Stimulated activated CD8-positive, alpha-beta memory T cell treated with anti-CD3 and anti-CD28 coated beads, Interleukin-12 subunit alpha, Interleukin-12 subunit beta, amount 100 ng/mL, for 1 hour (primary cell): ENCODE measurements at regions not wholly inside any gene's neighbourhood (a gene's known extent, or its start where the extent isn't known, plus 50 kb on each side); places are given as distances from the start of the nearest gene placed in this dataset.

Experiments used
- DNase-seq: peaks from one replicate; pipeline ENCODE4 v3.0.0-alpha.2; 2020; ENCODE audit warnings: low read depth

DNA sequence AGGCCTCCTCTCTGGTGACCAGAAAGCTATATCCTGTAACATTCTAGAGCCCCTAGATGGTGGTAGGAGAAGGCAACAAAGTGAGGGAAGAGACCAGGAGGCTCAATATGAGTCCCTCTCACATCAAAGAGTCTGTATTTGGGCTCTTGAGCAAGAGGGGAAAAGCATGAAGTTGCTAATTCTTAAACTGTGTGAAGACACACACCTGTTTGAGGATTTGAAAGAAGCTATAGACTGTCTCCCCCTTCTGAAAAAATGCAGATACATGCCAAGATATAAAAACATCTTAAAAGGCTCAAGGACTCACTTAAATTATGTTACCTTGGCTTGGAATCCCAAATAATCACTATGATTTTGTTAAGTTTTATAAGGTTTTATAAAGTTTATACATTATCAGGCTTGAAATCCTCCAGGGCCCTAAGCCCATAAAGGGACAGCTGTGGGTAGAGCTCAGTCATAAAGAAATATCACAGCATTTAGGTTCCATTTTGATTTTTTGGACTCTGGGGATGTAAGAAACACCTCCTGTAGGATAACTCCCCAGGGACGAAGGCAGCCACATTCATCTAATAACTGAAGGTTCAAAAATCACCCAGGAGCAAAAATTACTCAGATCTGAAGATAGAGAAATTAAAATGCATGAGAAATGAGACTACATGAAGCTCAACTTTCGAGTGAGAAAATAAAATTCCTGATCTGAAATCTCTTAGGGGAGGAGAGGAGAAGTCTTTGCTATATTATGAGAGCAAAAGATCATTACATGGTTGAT is 136.1 kb upstream of the LGALSL start:
- DNase-seq: no peak

DNA sequence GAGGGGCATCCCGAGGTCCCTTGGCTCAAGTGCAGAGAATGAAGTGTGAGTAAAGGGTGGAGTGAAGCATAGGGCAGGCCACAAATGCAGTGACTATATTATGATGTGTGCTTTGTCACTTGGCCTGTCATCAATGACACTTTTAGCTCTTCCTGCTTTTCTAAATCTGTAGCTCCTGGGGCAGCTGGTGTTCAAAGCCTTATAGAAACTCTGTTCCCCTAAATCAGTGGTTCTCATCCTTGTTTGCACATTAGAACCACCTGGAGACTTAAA is 135.6 kb upstream of the LGALSL start:
- DNase-seq: no peak

DNA sequence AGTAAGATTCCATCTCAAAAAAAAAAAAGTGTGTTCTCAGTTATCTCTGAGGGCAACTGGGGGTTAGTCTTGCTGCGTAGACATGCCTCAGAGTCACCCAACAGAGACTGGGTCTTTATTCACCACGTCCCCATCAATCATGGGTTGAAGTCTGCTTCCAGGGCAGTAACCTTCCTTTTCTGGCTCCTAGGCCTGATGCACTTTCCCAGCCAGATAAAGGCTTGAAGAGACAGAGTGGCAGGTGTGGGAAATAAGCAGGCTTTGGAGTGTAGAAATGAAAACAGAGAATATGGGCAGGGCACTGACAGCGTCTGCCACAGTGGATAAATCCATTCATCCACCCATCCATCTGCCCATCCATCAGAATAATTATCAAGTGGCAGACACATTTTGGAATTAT is 134.1 kb upstream of the LGALSL start:
- no peak for DNase-seq

DNA sequence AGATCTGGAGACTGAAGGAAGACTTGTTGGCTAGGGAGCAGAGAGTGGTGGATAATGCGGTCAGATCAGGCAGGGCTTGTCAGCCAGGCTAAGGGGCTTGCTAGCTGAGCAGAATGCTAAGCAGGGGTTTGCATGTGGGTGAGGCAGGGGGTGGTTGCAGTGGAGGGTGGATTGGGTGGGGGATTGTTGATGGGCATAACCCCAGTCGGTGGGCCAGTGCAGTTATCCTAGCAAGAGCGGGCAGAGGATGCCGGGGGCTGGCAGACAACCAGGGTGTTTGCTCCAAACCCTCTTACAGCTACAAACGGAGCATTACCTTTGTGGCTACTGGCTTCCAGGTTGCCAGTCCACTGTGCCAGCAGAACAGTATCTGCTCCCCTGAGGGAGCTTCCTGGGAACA is 131.5 kb upstream of the LGALSL start:
- DNase-seq: no peak

DNA sequence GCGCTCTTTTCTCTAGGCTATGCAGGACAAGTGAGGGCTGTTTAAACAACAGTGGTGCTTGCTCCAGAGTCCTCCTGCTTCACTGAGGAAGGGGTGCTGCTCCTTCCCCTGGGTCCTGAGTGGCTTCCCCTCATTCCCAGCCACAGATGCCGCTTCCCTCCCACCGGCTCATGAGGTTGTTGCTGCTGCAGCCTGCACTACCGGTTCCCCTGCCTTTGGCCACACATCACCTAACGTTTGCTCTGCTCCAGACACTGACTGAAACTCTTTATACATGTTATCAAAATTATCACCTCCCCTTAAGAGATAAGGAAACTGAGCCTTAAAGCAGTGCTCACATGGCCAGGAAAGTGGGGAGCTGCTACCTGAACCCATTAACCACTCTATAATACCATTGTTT is 130.8 kb upstream of the LGALSL start:
- DNase-seq: no peak

DNA sequence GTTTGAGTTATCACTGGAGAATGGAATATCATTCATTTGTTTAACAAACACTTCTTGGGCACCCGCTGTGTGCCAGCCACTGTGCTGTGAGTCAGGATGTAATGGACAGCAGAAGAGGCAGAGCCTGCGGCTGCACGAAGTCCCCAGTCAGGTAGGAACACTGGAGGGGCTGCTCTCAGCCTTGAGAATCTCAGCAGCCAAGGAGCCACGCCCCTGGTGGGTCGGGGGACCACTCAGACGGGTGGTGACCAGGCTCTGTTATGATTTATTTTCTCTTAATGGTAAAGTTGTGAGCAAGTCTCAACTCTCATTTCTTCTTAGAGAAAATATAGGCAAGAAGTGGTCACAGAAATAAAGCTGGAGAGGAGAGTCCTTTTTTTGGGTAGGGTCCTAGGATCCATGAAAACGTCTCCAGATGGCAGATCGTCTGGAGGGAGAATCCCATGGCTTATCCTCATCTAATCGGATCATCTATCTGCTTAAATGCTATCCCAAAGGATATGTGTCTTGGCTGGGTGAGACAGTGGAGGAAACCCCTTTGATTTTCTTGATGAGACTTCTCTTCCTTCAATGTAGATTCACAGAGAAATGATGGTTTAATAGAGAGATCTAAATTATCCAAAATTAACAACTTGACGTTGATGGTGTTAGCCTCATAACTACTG is 129.1 kb upstream of the LGALSL start:
- no peak for DNase-seq

DNA sequence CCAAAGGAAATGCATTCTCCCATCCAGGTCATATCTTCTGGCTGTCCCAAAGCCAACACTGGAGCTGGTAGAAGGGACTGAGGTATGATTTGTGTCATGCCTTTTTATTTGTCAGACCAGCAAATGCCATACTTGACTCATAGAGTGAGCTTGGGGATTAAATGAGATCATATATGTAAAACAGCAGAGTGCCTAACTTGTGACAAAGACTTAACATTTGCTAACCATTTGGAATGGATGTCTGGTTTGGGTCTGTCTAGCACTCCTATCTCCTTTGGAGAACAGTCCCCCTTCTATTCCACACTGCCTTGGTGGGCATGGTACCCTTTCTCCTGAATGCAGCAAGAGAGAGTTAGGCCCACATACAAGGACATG is 128.5 kb upstream of the LGALSL start:
- no peak for DNase-seq

DNA sequence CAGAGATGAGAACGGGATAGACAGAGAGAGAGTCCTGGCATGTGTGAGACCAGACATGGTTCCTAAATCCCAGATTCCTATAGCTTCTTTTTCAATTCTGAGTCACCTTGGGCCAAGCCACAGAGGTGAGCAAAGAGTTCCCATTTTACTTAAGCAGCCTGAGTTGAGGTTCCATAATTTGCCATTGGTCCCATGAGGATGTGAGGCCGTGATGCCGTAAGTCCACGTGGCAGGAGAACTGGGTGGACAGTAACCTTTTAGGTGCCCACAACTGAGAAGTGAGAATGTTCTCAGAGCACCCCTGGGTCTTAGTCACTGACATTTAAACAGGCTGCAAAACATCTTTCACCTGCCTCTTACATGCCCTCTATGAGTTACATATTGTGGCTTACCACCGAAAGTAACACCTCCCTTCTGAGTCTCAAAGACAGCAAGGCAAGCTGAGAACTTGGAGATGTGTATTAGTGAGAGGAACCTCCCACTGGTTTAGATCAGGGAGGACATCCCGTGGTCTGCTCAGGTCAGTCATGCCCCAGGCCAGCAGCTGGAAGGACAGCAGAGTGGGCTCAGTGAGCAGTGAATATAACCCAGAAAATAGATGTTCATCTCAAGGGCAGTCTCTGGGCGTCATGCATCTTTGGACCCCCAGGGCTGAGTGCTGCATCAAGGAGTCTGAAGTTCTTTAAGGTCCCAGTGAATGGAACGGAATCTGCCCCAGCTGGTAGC is 127.9 kb upstream of the LGALSL start:
- peak; percentile 30 for DNase-seq

DNA sequence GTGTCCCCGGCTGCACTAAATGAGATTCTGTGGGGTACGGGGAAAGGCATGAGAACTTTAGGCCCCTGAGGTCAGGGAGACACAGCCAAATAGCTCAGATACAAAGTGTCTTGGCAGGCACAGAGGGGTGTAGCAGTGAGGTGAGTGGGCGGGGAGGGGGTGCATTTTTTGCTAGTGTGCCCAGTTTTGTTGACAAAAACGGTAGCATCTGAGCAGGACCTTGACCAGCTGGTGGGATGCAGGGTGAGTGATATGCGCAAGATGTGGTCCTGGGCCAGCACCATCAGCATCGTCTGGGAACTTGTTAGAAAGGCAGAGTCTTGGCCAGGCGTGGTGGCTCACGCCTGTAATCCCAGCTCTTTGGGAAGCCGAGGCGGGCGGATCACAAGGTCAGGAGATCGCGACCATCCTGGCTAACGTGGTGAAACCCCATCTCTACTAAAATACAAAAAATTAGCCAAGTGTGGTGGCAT is 127.3 kb upstream of the LGALSL start:
- no peak for DNase-seq

DNA sequence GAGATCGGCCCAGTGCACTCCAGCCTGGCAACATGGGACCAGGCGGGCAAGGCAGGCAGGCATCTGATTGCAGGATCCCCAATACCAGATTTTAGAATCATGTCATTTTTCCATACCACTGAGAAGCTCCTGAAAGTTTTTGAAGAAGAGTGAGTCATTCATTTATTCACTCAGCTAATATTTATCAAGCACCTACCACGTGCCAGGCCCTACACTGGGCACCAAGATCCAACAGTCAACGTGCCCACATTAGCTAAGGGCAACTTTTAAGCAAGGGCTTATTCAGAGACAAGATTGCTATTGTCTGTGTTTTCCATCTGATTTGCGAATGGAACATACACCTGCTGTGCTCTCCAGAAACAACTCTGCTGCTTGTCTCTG is 126.8 kb upstream of the LGALSL start:
- no peak for DNase-seq

DNA sequence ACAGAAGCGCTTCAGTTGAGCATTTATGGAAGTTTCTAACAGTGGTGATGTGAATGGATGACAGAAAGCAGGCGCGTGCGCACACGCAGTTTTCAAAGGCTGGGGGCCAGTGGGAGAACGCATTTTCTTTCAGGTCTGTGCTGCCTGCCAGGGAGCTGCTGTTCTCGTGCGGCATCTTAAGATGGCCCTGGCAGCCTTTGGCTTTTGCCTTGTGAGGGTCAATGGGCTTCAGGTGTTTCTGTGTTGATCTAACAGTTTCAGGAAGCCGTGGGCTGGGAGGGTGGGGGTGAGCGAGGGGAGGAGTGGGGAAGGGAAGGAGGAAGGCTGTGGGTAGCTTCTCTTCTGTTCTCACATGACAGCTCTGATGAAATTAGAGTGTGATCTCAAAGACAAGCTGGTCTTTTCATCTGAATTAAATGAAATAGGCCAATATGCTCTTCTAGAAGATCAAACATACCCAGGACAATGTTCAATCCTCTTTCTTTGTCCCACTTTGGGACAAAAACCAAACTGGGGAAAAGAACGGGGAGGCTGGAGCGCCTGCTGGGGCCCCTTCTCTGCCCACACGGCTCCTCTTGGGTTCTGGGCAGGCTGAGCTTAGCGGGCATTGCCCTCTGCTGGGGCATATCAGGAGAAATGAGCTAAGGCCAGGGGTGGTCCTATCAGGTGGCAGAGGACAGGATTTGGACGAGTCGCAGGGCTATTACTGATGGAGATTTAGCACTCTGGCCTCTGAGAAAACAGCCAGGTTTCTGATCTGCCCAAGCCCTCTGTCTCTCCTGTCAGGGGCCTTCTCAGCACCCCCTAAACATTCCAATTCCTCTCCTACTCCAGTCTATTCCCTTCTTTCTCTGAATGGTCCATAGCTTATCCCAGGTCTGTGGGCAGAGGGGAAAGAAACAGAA is 126.2 kb upstream of the LGALSL start:
- peak; percentile 18 for DNase-seq

DNA sequence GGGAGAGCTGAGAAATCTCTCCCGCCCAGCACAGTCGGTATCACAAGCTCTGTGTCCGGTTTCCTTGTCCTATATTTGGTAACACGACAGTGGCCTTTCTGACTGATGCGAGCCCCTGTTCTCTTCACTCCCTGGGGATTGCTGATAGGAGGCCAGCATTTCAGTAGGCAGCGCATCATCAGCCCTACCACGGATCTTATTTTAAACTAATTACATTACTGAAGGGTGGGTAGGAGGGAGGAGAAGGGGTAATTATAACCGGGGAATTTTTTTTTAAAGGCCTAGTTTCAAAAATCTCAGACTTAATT is 125.6 kb upstream of the LGALSL start:
- DNase-seq: no peak

DNA sequence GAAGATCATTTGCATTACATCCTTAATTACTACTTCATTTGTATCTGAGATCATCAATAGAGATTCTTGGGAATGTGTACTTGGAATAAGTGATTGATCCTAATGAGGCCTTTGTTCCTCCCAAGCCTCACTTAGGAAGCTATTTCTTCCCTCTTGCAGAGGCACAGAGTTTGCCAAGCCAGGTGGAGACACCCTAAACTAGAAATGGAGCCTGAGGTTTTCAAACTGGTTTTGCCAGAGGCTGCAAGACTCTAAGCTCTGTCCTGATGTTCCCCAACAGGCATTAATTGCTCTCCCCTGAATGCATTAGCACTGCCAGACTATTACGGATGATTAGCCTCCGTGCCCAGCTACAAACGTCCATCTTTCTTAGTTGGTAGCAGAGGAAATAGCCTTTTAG is 125.2 kb upstream of the LGALSL start:
- DNase-seq: no peak

DNA sequence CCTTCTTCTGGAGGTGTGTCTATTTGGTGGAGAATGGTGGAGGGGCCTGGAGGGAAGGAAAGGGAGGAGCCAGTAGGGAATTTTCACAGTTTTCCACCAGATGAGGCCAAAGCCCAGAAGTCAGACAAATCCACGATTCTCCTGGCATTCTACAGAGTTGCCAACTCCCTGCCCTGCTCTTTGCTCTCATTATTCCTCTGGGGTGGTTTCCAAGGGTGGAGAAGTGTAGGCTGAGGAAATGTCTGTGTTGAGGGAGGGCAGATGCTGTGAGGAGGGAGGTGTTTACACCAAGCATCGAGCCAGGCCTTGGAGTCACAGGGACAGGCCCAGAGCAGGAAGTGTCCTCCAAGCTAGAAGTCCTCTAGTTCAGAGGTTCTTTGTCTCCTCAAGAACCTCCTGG is 124.1 kb upstream of the LGALSL start:
- no peak for DNase-seq

DNA sequence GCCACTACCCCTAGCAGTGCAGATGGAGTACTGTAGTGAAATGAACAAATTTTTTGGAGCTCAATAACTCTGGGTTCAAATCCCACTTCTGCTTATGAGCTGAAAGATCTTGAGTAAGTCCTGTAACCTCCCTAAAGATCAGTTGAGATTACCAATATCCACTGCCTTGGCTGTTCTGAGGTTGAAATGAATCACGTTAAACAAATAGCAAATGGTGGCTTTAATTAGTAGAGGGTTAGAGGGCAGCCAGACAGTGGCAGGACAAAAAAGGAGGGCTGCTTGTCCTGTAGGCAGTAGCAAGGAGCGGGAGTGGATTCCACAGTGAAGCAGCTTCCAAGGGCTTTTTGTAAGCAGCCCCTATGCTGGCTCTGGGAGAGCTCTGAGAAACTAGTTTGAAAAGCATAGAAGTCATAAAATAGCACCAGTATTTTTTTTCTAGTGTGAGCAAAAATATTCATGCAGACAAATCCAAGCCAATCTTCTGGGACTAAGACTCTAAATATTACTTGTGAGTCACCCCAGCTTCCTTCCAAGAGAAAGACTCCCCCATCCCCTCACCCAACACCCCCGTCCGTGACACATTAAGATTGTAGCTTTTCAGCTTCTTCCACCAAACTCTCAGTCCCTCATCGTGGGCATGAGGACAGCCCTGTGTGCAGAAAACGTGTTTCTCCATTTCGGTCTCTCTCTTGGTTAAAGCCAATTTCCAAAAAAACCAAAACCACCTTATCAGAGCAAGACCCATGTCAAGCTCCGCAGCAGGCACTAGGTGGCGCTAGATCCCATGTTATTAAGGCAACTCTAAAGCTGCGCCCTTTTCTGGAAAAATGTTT is 123.5 kb upstream of the LGALSL start:
- peak; percentile 75 for DNase-seq

DNA sequence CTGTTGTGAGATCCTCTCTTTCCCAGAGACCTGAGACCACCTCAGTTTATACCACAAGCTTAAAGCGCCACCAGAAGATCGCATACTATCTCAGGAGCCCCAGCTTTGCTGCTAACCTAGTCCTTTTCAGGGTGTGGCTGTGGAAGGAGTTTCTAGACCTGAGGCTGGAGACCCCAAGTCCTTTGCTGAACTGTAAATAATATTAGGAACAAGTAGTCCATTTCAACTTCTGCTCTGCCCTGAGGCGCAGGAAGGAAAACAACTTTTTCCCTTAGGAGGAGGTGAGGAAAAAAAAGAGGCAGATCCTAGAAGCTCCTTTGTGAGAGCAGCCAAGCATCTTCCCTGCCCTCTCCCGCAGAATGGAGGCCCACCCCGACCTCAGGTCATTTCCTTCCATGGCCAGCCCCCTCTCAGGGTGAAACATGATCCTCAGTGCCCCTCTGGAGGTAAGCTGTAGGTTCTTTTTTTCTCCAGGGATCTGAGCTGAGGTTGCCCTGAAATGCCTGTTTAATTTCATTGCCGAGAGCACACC is 122.8 kb upstream of the LGALSL start:
- no peak for DNase-seq

DNA sequence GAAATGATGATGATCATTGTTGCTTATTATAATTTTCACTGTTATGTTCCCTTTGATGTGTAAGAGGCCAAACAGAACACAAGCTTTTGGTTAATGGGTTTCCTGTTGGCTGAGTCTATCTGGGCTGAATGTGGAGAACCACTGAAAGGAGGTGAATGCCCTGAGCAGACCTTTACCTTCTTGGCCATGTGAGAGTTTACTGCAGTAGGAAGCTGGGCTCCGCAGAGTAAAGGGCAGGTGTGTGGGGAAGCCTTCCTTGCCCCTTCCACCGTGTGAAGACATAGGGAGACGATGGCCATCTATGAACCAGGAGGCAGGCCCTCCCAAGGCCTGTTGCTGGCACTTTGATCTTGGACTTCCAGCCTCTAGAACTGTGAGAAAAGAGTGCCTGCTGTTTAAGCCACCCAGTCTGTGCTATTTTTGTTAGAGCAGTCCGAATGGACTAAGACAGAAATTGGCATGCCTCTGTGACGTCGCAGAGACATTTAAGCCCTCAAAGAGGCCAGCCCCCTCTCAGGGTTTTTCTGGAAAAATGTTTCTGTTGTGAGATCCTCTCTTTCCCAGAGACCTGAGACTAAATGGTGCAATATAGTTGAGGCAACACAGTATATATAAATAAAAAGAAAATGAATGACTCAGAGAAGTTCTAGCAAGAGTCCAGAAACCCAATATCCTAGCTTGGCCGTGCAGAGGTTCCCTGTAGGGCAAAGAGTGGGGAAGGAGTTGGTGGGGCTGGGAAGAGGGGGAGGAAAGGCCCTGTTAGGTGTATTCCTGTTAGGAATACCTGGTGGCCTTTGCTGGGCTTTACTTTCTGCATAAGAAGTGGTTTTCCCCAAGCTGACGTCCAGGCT is 121.9 kb upstream of the LGALSL start:
- DNase-seq: no peak

DNA sequence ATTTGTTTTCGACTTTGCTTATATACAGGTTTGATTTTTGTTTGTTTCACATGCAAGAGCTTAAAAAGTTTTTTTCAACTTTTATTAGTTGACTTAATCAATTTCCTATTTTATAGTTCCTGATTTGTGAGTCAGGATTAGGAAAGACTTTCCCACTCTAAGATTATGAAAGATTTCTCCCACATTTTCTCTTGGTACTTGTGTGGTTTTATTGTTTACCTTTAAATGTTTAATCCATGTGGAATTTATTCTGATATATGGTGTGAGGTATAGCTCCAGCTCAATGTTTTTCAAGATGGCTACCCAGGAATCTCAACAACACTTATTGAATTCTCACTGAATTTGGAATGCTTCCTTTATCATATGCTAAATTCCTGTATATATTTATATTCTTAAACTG is 117.8 kb upstream of the LGALSL start:
- DNase-seq: no peak

DNA sequence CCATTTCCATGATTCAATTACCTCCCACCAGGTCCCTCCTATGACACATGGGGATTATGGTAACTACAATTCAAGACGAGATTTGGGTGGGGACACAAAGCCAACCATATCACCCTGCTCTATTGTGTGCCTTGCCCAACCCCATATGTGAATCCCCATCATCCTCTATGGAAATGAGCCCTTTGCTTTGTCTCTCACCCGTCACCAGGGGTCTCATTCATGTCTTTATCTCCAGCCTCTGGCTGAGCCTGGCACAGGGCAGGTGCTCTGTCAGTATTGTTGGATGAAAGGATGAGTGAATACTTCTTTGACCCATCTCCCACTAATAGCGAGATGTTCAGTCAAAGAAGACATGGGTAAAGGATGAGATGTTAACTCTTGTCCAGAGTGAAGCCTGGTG is 116.6 kb upstream of the LGALSL start:
- DNase-seq: no peak

DNA sequence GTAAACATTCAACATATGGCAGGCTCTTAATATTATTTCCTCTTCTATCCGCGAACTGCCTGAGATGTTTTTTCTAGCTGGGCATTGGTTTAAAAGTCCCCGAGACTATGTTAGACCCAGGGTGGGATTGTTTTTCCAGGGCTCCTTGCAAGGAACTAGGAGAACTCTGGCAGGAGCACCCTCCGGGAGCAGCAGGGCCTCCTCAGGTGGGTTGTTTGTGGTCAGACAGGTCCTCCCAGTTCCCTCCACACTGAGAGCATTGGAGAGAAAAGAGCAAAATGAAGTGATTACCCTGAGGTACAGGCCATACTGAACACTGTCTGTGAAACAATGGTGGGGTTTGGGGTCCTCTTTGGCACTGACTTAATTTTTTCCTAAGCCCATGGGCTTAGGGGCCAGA is 115.9 kb upstream of the LGALSL start:
- no peak for DNase-seq
